H9 (cell line): ENCODE measurements at regions not wholly inside any gene's neighbourhood (a gene's known extent, or its start where the extent isn't known, plus 50 kb on each side); places are given as distances from the start of the nearest gene placed in this dataset.

Experiments
- DNase-seq: peaks from one replicate; pipeline ENCODE4 v3.0.0-alpha.2; 2017
- H2AFZ ChIP-seq: one replicate; pipeline ENCODE4 v1.6.1; 2013; ENCODE audit warnings: mild to moderate bottlenecking, low read length, control low read depth, moderate library complexity
- H2AK5ac ChIP-seq: 2 replicates; pipeline ENCODE4 v1.6.1; 2013; ENCODE audit warnings: low read length, control low read depth, mixed read lengths; ENCODE audit not compliant: insufficient read length
- H2BK120ac ChIP-seq: one replicate; pipeline ENCODE4 v1.6.1; 2013; ENCODE audit warnings: low read depth, mild to moderate bottlenecking, low read length, control low read depth, inconsistent platforms; ENCODE audit not compliant: poor library complexity, severe bottlenecking
- H2BK12ac ChIP-seq: 2 replicates; pipeline ENCODE4 v1.6.1; 2013; ENCODE audit warnings: low read length, control low read depth, mixed read lengths, low read depth; ENCODE audit not compliant: insufficient read length
- H2BK15ac ChIP-seq: 2 replicates; pipeline ENCODE4 v1.6.1; 2013; ENCODE audit warnings: low read depth, low read length, control low read depth
- H2BK20ac ChIP-seq: one replicate; pipeline ENCODE4 v1.6.1; 2013; ENCODE audit warnings: low read depth, mild to moderate bottlenecking, low read length, control low read depth, inconsistent platforms; ENCODE audit not compliant: poor library complexity, severe bottlenecking
- H2BK5ac ChIP-seq: 2 replicates; pipeline ENCODE4 v1.6.1; 2013; ENCODE audit warnings: low read length, control low read depth, mixed read lengths; ENCODE audit not compliant: insufficient read length
- H3K14ac ChIP-seq: 2 replicates; pipeline ENCODE4 v1.6.1; 2013; ENCODE audit warnings: low read length, control low read depth; ENCODE audit not compliant: insufficient read depth
- H3K18ac ChIP-seq: 2 replicates; pipeline ENCODE4 v1.6.1; 2013; ENCODE audit warnings: low read depth, mild to moderate bottlenecking, mixed read lengths, low read length, control low read depth; ENCODE audit not compliant: insufficient read length
- H3K23ac ChIP-seq: 2 replicates; pipeline ENCODE4 v1.6.1; 2013; ENCODE audit warnings: low read length, control low read depth, mixed read lengths, low read depth; ENCODE audit not compliant: insufficient read length
- H3K23me2 ChIP-seq: 2 replicates; pipeline ENCODE4 v1.6.1; 2013; ENCODE audit warnings: low read depth, mild to moderate bottlenecking, mixed read lengths, low read length, control low read depth; ENCODE audit not compliant: insufficient read length, poor library complexity, severe bottlenecking
- H3K27ac ChIP-seq: 2 replicates; pipeline ENCODE4 v1.5.1; 2013; ENCODE audit warnings: low read length, control low read depth, mixed read lengths, low read depth; ENCODE audit not compliant: insufficient read length
- H3K27me3 ChIP-seq: 2 replicates; pipeline ENCODE4 v1.6.1; 2013; ENCODE audit warnings: low read length, control low read depth, inconsistent platforms; ENCODE audit not compliant: insufficient read depth
- H3K4ac ChIP-seq: 2 replicates; pipeline ENCODE4 v1.6.1; 2013; ENCODE audit warnings: low read depth, mild to moderate bottlenecking, control low read depth, inconsistent platforms, low read length, moderate library complexity
- H3K4me1 ChIP-seq: 2 replicates; pipeline ENCODE4 v1.6.1; 2013; ENCODE audit warnings: low read length, control low read depth, inconsistent platforms; ENCODE audit not compliant: insufficient read depth
- H3K4me2 ChIP-seq: 2 replicates; pipeline ENCODE4 v1.6.1; 2013; ENCODE audit warnings: low read length, control low read depth, mixed read lengths; ENCODE audit not compliant: insufficient read length, insufficient read depth
- H3K56ac ChIP-seq: 2 replicates; pipeline ENCODE4 v1.6.1; 2013; ENCODE audit warnings: low read depth, mild to moderate bottlenecking, mixed read lengths, low read length, control low read depth; ENCODE audit not compliant: insufficient read length
- H3K79me1 ChIP-seq: 2 replicates; pipeline ENCODE4 v1.6.1; 2013; ENCODE audit warnings: low read depth, mild to moderate bottlenecking, moderate library complexity, low read length, control low read depth, inconsistent platforms; ENCODE audit not compliant: insufficient read depth, poor library complexity, severe bottlenecking
- H3K79me2 ChIP-seq: 2 replicates; pipeline ENCODE4 v1.6.1; 2013; ENCODE audit warnings: low read length, control low read depth, inconsistent platforms; ENCODE audit not compliant: insufficient read depth
- H3K9ac ChIP-seq: 2 replicates; pipeline ENCODE4 v1.6.1; 2013; ENCODE audit warnings: low read length, control low read depth, mixed read lengths; ENCODE audit not compliant: insufficient read length; ENCODE audit errors: extremely low read depth
- H3K9me3 ChIP-seq: one replicate; pipeline ENCODE4 v1.6.1; 2013; ENCODE audit warnings: low read depth, low read length, inconsistent platforms; ENCODE audit not compliant: control insufficient read depth
- H3T11ph ChIP-seq: one replicate; pipeline ENCODE4 v1.6.1; 2013; ENCODE audit warnings: mild to moderate bottlenecking, low read length, control low read depth, inconsistent platforms
- H4K20me1 ChIP-seq: one replicate; pipeline ENCODE4 v1.6.1; 2013; ENCODE audit not compliant: control insufficient read depth, insufficient read length, insufficient read depth
- H4K5ac ChIP-seq: 2 replicates; pipeline ENCODE4 v1.6.1; 2013; ENCODE audit warnings: low read depth, mild to moderate bottlenecking, mixed read lengths, low read length, control low read depth; ENCODE audit not compliant: insufficient read length
- H4K8ac ChIP-seq: replicated peaks from 2 replicates; pipeline ENCODE4 v1.6.1; 2013; ENCODE audit warnings: low read length, control low read depth, mixed read lengths, low read depth; ENCODE audit not compliant: insufficient read length
- H4K91ac ChIP-seq: 2 replicates; pipeline ENCODE4 v1.6.1; 2013; ENCODE audit warnings: low read depth, mild to moderate bottlenecking, moderate library complexity, mixed read lengths, low read length, control low read depth; ENCODE audit not compliant: insufficient read length
- H3K27ac Mint-ChIP-seq, 3 experiments: 2 replicates in 2 of 3; 3 replicates in 1 of 3; pipeline ENCODE4 v1.8.0; 2020 to 2021; ENCODE audit warnings: mixed read lengths in 3 of 3, mild to moderate bottlenecking in 1 of 3, moderate library complexity in 1 of 3
- H3K27me3 Mint-ChIP-seq: 2 replicates; pipeline ENCODE4 v1.8.0; 2021; ENCODE audit warnings: low read depth, mild to moderate bottlenecking, moderate library complexity, mixed read lengths
- H3K36me3 Mint-ChIP-seq, 3 experiments: 2 replicates in 2 of 3; 3 replicates in 1 of 3; pipeline ENCODE4 v1.8.0; 2020 to 2021; ENCODE audit warnings: low read depth in 3 of 3, mixed read lengths in 3 of 3; ENCODE audit not compliant: insufficient read depth in 1 of 3
- H3K4me1 Mint-ChIP-seq, 2 experiments: 2 replicates each; pipeline ENCODE4 v1.8.0; 2020; ENCODE audit warnings: mixed read lengths in 2 of 2
- H3K4me3 Mint-ChIP-seq, 2 experiments: 2 replicates in 1 of 2; 3 replicates in 1 of 2; pipeline ENCODE4 v1.8.0; 2020 to 2021; ENCODE audit warnings: mild to moderate bottlenecking in 2 of 2, mixed read lengths in 2 of 2, moderate library complexity in 1 of 2
- H3K9me3 Mint-ChIP-seq, 2 experiments: 2 replicates in 1 of 2; 3 replicates in 1 of 2; pipeline ENCODE4 v1.8.0; 2020; ENCODE audit warnings: mild to moderate bottlenecking in 2 of 2, mixed read lengths in 2 of 2, moderate library complexity in 1 of 2
- CTCF ChIP-seq: fragments of 200-600 bp; sonication (generic); conservative IDR thresholded peaks from 3 replicates; pipeline ENCODE4 v1.8.0; 2021; ENCODE audit warnings: antibody characterized with exemption, mild to moderate bottlenecking
- WGBS: extraction: QIAGEN DNeasy Blood & Tissue Kit; methylation state at CpG from one replicate; pipeline ENCODE4 v1.1.7; 2013; ENCODE audit warnings: missing lambda C conversion rate, low lambda C conversion rate, mixed read lengths; ENCODE audit not compliant: insufficient read length; ENCODE audit errors: extremely low coverage; 5-methylcytosine and 5-hydroxymethylcytosine counted together

DNA sequence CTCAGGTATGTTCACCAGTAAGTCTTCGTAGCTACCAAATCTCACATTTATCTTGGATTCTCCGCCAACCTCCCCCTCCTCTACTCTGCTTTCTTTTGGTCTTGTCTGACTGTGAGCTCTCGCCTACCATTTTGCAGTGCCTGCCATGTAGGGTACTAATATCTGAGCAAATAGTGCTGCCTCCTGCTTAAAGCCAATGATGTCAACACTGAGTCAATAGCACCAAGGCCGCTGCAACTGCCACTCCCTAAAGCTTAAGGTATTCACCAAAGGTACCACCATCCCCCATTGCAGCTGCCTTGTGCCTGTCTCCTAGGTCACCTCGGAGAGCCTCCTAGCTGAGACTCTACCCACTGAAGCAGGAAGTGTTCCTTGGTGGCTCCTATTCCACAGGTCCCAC is 114.8 kb upstream of the FUT8 start:
- no peak for TF ChIP-seq CTCF
- Histone ChIP-seq H3K23me2 (no peaks in the 10 kb centered on the region), H4K8ac (no peak overlapping the region), H3K56ac (no peak overlapping the region), H2AFZ (no peak overlapping the region), H3K4me2 (no peak overlapping the region), H2BK15ac (no peak overlapping the region), H4K20me1 (no peaks in the 10 kb centered on the region), H3K79me2 (no peaks in the 10 kb centered on the region), H4K91ac (no peak overlapping the region), H2BK120ac (no peak overlapping the region), H3K23ac (no peak overlapping the region), H3K27ac (no peak overlapping the region), H3K27me3 (no peaks in the 10 kb centered on the region), H2BK12ac (no peak overlapping the region), H3K4me1 (no peaks in the 10 kb centered on the region), H3K9ac (no peak overlapping the region), H2BK5ac (no peak overlapping the region), H3K4ac (no peak overlapping the region), H3K14ac (no peak overlapping the region; the same call in 1 of the 2 replicates), H3K79me1 (no peaks in the 10 kb centered on the region), H2AK5ac (no peak overlapping the region), H3K18ac (no peak overlapping the region), H4K5ac (no peak overlapping the region), H2BK20ac (no peak overlapping the region), H3T11ph (no peak overlapping the region), H3K9me3 (no peaks in the 10 kb centered on the region)
- Mint-ChIP-seq H3K4me3 (no peak overlapping the region), H3K9me3 (no peaks in the 10 kb centered on the region), H3K27ac (no peak overlapping the region), H3K36me3 (no peaks in the 10 kb centered on the region), H3K27me3 (no peaks in the 10 kb centered on the region), H3K4me1 (peaks cover 13 to 17% of the 10 kb centered on the region in 2 experiments)
- WGBS, result no CpG with 5 or more reads among the region's 5 CpGs
- no peak for DNase-seq
